Coronary artery (tissue), 2 donors: ENCODE measurements at regions not wholly inside any gene's neighbourhood (a gene's known extent, or its start where the extent isn't known, plus 50 kb on each side); places are given as distances from the start of the nearest gene placed in this dataset.

Experiments
- DNase-seq: peaks from one replicate; pipeline ENCODE4 v3.0.0-alpha.2; 2017; ENCODE audit warnings: low spot score
- H3K27ac ChIP-seq, 2 donors: fragments of 200-600 bp; sonication (generic); one replicate each; pipeline ENCODE4 v1.5.1; 2016 to 2019
- H3K4me3 ChIP-seq: fragments of 200-600 bp; sonication (generic); 2 replicates; pipeline ENCODE4 v1.5.1; 2016; ENCODE audit warnings: mild to moderate bottlenecking, moderate library complexity
- TF ChIP-seq, protein P1 (sequence below): fragments of 200-600 bp; sonication (generic); IDR thresholded peaks from one replicate; pipeline ENCODE4 v1.5.1; 2019; ENCODE audit warnings: antibody characterized with exemption

DNA sequence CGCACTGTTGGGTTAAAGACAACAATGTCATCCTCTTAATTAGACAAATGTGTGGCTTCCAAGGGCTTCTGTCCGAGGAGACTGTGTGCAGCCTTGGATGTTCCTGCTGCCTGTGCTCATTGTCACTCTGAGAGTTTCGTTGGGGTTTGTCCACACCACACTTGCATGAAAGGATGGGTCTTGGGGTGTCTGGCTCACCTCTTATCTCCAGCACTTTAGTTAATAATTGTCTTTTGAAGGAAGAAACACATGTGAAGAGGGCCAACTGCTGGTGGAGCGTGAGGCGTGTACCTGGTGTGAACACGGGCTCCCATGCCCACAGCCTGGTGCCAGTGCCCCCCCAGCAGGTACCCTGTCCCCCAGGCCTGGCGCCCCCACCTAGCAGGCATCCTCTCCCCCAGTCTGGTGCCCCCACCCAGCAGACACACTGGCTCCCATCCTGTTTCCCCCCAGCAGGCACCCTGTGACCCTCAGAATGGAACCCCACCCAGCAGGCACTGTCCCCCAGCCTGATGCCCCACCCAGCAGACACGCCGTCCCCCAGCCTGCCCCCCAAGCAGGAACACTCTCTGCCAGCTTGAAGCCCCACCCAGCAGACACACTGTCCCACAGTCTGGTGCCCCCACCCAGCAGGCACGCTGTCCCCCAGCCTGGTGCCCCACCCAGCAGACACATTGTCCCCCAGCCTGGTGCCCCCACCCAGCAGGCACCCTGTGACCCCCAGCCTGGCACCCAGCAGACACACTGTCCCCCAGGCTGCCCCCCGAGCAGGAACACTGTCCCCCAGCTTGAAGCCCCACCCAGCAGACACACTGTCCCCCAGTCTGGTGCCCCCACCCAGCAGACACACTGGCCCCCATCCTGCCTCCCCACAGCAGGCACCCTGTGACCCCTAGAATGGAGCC, 96.3 kb upstream of the TMEM18 start:
- Histone ChIP-seq H3K4me3 (no peak overlapping the region), H3K27ac (no peak overlapping the region)
- TF ChIP-seq, protein P1, sequence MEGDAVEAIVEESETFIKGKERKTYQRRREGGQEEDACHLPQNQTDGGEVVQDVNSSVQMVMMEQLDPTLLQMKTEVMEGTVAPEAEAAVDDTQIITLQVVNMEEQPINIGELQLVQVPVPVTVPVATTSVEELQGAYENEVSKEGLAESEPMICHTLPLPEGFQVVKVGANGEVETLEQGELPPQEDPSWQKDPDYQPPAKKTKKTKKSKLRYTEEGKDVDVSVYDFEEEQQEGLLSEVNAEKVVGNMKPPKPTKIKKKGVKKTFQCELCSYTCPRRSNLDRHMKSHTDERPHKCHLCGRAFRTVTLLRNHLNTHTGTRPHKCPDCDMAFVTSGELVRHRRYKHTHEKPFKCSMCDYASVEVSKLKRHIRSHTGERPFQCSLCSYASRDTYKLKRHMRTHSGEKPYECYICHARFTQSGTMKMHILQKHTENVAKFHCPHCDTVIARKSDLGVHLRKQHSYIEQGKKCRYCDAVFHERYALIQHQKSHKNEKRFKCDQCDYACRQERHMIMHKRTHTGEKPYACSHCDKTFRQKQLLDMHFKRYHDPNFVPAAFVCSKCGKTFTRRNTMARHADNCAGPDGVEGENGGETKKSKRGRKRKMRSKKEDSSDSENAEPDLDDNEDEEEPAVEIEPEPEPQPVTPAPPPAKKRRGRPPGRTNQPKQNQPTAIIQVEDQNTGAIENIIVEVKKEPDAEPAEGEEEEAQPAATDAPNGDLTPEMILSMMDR, result no peak
- no peak for DNase-seq

DNA sequence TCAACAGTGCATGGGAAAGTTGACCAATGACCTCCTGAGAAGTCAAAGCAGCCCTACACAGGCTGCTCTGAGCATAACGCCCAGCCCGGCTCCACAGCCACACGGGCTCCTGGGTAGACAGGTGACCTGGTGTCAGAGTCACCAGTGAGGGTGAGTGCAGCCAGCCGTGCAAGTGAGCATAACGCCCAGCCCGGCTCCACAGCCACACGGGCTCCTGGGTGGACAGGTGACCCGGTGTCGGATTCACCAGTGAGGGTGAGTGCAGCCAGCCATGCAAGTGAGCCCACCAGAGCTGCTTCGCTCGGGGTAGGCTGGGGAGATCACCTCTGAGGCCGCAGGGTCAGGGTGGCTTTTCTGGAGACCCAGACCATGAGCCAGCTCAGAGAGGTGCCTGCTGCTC, 94.3 kb upstream of the TMEM18 start:
- DNase-seq, result no peak
- no peak overlapping the region for H3K4me3 ChIP-seq
- no peak overlapping the region for H3K27ac ChIP-seq
- TF ChIP-seq, protein P1, result no peak

DNA sequence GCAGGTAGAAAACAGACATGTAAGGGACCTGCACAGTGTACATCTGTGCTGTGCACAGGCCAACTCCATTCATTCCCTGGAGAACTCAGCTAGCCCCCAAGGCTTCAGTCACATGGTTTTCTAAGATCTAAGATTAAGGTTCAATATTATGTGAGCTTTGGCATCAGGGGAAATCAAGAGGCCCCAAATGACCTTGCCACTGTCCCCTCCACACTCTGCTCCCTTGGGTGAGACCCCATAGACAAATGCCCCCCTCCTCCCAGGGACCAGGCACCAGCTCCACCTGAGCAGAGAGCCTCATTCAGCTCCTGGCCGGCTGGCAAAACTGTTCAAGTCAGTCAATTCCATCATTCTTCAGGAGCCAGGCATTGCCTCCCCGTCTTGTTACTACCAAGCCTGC, 93.6 kb upstream of the TMEM18 start:
- no peak overlapping the region for H3K27ac ChIP-seq
- TF ChIP-seq, protein P1, result no peak
- DNase-seq, result no peak
- no peak overlapping the region for H3K4me3 ChIP-seq

DNA sequence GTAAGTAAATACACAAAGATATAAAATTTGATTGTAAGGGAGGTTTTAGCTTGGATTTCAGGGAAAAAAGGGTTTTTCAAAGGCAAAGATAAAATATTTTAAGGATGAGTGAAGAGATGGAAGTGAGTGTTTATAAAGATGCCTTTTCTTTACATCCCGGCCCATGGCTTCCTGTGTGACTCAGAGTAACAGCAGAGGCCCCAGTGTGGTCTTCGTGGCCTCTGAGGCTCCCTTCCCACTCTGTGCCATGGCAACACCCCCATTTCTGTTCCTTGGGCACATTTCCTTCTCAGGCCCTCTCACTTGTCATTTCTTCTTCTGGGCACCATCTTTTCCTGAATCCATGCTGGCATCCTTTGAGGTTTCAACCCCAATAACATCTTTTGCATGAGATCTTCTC, 92.6 kb upstream of the TMEM18 start:
- DNase-seq, result no peak
- no peak overlapping the region for H3K27ac ChIP-seq
- H3K4me3 ChIP-seq, result no peak overlapping the region
- TF ChIP-seq, protein P1, result no peak

DNA sequence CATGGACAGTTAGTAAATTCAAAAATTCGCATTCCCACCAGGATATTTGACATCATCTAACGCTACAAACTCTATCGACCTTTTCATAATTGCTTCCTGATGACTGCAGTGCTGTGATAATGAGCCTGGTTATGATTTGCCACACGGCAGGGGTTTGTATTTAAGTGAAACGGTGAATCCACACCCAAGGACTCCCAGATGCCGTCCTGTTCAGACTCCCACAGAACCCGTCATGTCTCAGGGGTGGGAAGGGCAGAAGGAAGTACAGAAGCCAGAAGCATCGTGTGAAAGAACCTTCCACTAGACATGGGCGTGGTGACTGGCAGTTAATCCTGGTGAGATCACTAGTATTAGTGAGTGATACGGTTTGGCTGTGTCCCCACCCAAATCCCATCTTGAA, 91.2 kb upstream of the TMEM18 start:
- no peak overlapping the region for H3K27ac ChIP-seq
- no peak for DNase-seq
- no peak overlapping the region for H3K4me3 ChIP-seq
- TF ChIP-seq, protein P1, result no peak

DNA sequence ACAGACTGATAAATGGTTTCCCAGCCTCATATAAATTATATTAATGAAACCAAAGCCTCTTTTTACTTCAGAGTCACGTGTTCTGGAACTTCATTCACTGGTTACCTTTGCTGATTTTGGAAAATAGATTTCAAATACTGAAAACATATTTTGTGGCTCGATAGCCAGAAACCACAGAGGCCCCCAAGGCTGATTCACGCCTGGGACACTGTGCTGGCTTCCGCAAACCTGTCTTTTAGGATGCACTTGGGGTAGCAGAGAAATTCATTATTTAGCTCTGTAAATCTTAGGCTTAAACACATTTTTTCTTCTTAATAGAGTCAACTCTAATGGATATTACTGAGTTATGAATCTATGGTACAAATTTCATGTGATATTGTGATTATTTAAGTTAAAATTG, 90.7 kb upstream of the TMEM18 start:
- Histone ChIP-seq H3K4me3 (no peak overlapping the region), H3K27ac (no peak overlapping the region)
- TF ChIP-seq, protein P1, result no peak
- no peak for DNase-seq

DNA sequence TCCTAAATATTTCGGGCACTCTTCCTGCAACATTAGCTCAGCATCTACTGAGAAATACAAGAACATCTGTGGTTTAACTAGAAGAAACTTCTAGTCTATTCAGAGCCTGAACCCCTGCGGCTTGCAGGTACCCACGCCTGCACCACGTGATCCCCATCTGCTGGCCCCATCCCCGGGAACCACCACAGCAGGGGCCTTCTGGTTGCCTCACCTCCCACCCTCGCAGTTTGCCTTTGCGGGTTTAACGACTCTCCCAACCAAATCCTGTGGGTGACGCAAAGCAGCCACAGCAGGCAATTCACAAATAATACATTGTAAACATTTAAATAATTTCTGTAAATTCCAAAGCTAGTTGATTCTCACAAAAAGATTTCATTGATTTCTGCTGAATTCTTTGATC, 90.2 kb upstream of the TMEM18 start:
- TF ChIP-seq, protein P1, result no peak
- Histone ChIP-seq H3K27ac (no peak overlapping the region), H3K4me3 (no peak overlapping the region)
- no peak for DNase-seq
